ENCODE measurements at regions not wholly inside any gene's neighbourhood (a gene's known extent, or its start where the extent isn't known, plus 50 kb on each side); places are given as distances from the start of the nearest gene placed in this dataset.

GRCh38 chr5:148719605-148720004 is 65.3 kb upstream of the HTR4 start:
- Histone ChIP-seq H3K27me3 (no peaks in the 10 kb centered on the region), H3K27ac (no peak overlapping the region), H3K9me3 (no peaks in the 10 kb centered on the region), H3K4me3 (no peak overlapping the region), H3K4me1 (no peaks in the 10 kb centered on the region), H3K36me3 (no peaks in the 10 kb centered on the region)
- ATAC-seq (ENCODE audit: low FRiP score in 2 of 2): no peak
- DNase-seq: no peak
- 73 to 76% methylated on average over 3 of the region's 3 CpGs for WGBS, 2 donors
- TF ChIP-seq EP300 (IDR thresholded peaks at IDR 0.05) (no peak), CTCF (IDR thresholded peaks at IDR 0.05) (no peak), POLR2AphosphoS5 (IDR thresholded peaks at IDR 0.05) (no peak), POLR2A (IDR thresholded peaks at IDR 0.05) (no peak)

GRCh38 chr5:148720257-148720656 is 65.9 kb upstream of the HTR4 start:
- no peaks in the 10 kb centered on the region for H3K9me3 ChIP-seq
- no peaks in the 10 kb centered on the region for H3K4me1 ChIP-seq
- no peak overlapping the region for H3K27ac ChIP-seq
- DNase-seq (no peak), ATAC-seq (ENCODE audit: low FRiP score in 2 of 2) (no peak)
- H3K4me3 ChIP-seq: no peak overlapping the region
- no peaks in the 10 kb centered on the region for H3K27me3 ChIP-seq
- no peaks in the 10 kb centered on the region for H3K36me3 ChIP-seq
- no peak for TF ChIP-seq EP300 (IDR thresholded peaks at IDR 0.05)
- no peak for TF ChIP-seq POLR2AphosphoS5 (IDR thresholded peaks at IDR 0.05)
- no peak for TF ChIP-seq CTCF (IDR thresholded peaks at IDR 0.05)
- no peak for TF ChIP-seq POLR2A (IDR thresholded peaks at IDR 0.05)

GRCh38 chr5:148723143-148723542 is 68.8 kb upstream of the HTR4 start:
- DNase-seq: no peak

GRCh38 chr5:148725675-148726074 is 71.3 kb upstream of the HTR4 start:
- no peak for ATAC-seq (ENCODE audit: low FRiP score in 2 of 2)
- Histone ChIP-seq H3K9me3 (no peaks in the 10 kb centered on the region), H3K4me3 (no peak overlapping the region), H3K36me3 (no peaks in the 10 kb centered on the region), H3K27me3 (no peaks in the 10 kb centered on the region), H3K27ac (no peak overlapping the region), H3K4me1 (no peaks in the 10 kb centered on the region)
- TF ChIP-seq EP300 (IDR thresholded peaks at IDR 0.05) (no peak), CTCF (IDR thresholded peaks at IDR 0.05) (no peak), POLR2AphosphoS5 (IDR thresholded peaks at IDR 0.05) (no peak), POLR2A (IDR thresholded peaks at IDR 0.05) (no peak)
- DNase-seq: no peak
- 69 to 78% methylated on average over 6 of the region's 6 CpGs for WGBS, 2 donors

More at GRCh38 chr5:148723143-148723542, 68.8 kb upstream of the HTR4 start:
- H3K27me3 ChIP-seq: no peaks in the 10 kb centered on the region
- H3K27ac ChIP-seq: no peak overlapping the region
- no peak overlapping the region for H3K4me3 ChIP-seq
- no peak for TF ChIP-seq EP300 (IDR thresholded peaks at IDR 0.05)
- no peak for TF ChIP-seq POLR2AphosphoS5 (IDR thresholded peaks at IDR 0.05)
- TF ChIP-seq CTCF (IDR thresholded peaks at IDR 0.05): no peak
- no peak for TF ChIP-seq POLR2A (IDR thresholded peaks at IDR 0.05)
- no peaks in the 10 kb centered on the region for H3K4me1 ChIP-seq
- H3K36me3 ChIP-seq: no peaks in the 10 kb centered on the region
- no peak for ATAC-seq (ENCODE audit: low FRiP score in 2 of 2)
- no peaks in the 10 kb centered on the region for H3K9me3 ChIP-seq

- no peak overlapping the region for H3K4me3 ChIP-seq
- no peaks in the 10 kb centered on the region for H3K9me3 ChIP-seq
- ATAC-seq (ENCODE audit: low FRiP score in 2 of 2) (no peak), DNase-seq (no peak)
- no peaks in the 10 kb centered on the region for H3K36me3 ChIP-seq
- no peak overlapping the region for H3K27ac ChIP-seq
- peak in 1 of 6 experiments; percentile 18 for TF ChIP-seq CTCF (IDR thresholded peaks at IDR 0.05)
- no peak for TF ChIP-seq POLR2AphosphoS5 (IDR thresholded peaks at IDR 0.05)
- H3K4me1 ChIP-seq: peaks cover 4 to 10% (median 8%) of the 10 kb centered on the region in 4 donors
- H3K27me3 ChIP-seq: no peaks in the 10 kb centered on the region
Observed at GRCh38 chr5:148729182-148729581, 74.9 kb upstream of the HTR4 start.

Data from upper lobe of left lung (tissue), 6 donors.